ENCODE measurements at regions not wholly inside any gene's neighbourhood (a gene's known extent, or its start where the extent isn't known, plus 50 kb on each side); places are given as distances from the start of the nearest gene placed in this dataset.
"Not testable (repeated sequence)": the region's sequence is repeated elsewhere in the genome, so short reads cannot be mapped to it uniquely, and the experiment has no call there.

GRCh38 chr3:68560728-68561127, 371.6 kb downstream of the TAFA4 start:
- Histone ChIP-seq H3K4me3 (no peak overlapping the region), H3K4me1 (ENCODE audit: low read depth) (no peaks in the 10 kb centered on the region), H3K36me3 (ENCODE audit: low read depth) (no peaks in the 10 kb centered on the region), H3K9me3 (no peaks in the 10 kb centered on the region)
- TF ChIP-seq, protein P1, sequence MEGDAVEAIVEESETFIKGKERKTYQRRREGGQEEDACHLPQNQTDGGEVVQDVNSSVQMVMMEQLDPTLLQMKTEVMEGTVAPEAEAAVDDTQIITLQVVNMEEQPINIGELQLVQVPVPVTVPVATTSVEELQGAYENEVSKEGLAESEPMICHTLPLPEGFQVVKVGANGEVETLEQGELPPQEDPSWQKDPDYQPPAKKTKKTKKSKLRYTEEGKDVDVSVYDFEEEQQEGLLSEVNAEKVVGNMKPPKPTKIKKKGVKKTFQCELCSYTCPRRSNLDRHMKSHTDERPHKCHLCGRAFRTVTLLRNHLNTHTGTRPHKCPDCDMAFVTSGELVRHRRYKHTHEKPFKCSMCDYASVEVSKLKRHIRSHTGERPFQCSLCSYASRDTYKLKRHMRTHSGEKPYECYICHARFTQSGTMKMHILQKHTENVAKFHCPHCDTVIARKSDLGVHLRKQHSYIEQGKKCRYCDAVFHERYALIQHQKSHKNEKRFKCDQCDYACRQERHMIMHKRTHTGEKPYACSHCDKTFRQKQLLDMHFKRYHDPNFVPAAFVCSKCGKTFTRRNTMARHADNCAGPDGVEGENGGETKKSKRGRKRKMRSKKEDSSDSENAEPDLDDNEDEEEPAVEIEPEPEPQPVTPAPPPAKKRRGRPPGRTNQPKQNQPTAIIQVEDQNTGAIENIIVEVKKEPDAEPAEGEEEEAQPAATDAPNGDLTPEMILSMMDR (IDR thresholded peaks at IDR 0.05) = no peak
- DNase-seq (no peak), ATAC-seq (no peak)
- intact Hi-C loops (cut with DNase I, micrococcal nuclease) = no loop called here

- ATAC-seq = no peak
- TF ChIP-seq, protein P1 (IDR thresholded peaks at IDR 0.05) = no peak
- no peak for DNase-seq
- Histone ChIP-seq H3K4me3 (no peak overlapping the region), H3K36me3 (ENCODE audit: low read depth) (no peaks in the 10 kb centered on the region), H3K4me1 (ENCODE audit: low read depth) (no peaks in the 10 kb centered on the region), H3K9me3 (no peaks in the 10 kb centered on the region)
- intact Hi-C loops (cut with DNase I, micrococcal nuclease) = no loop called here
Observed at GRCh38 chr3:68535782-68536181, 396.6 kb downstream of the TAFA4 start.

DNA sequence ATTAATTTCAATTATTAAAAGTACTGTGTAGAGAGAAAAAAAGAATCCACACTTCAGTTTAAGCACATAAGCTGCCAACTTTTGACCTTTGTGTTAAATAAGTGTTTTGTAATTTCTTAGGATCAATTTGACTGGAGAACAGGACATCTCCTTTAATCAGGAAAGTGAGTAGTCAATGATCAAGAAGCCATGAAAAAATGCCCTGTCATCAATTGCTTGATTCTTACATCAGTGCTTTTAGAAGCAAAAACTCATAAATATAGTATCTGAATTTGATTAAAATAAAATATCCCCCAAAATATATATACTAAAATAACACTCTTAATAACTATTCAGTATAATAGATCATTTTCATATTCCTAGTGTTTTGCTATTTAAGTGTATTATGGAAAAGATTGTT, 409.0 kb downstream of the TAFA4 start:
- TF ChIP-seq, protein P1 (IDR thresholded peaks at IDR 0.05) = no peak
- no peaks in the 10 kb centered on the region for H3K4me1 ChIP-seq (ENCODE audit: low read depth)
- no peak overlapping the region for H3K4me3 ChIP-seq
- intact Hi-C loops (cut with DNase I, micrococcal nuclease) = no loop called here
- H3K9me3 ChIP-seq = no peaks in the 10 kb centered on the region
- ATAC-seq (no peak), DNase-seq (no peak)
- no peaks in the 10 kb centered on the region for H3K36me3 ChIP-seq (ENCODE audit: low read depth)

DNA sequence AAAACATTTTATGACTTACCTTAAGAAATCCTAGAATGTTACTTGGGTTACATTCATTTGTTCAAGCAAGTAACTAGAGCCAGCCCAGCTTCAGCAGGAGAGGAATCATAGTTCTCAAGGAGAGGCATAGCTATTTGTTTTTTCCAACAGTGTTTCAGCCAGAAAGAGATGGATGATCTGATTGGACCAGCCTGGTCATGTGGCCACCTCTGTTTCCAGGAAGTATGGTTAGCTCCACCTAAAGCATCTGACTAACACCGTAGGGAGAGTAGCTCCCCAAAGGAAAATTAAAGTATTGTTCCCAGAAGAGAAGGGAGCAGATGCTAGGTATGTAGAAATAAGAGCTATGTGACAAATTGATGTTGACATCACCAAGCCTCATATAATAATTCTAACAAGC, 417.1 kb downstream of the TAFA4 start:
- Histone ChIP-seq H3K36me3 (ENCODE audit: low read depth) (no peaks in the 10 kb centered on the region), H3K4me3 (no peak overlapping the region), H3K9me3 (no peaks in the 10 kb centered on the region), H3K4me1 (ENCODE audit: low read depth) (no peaks in the 10 kb centered on the region)
- intact Hi-C loops (cut with DNase I, micrococcal nuclease) = no loop called here
- no peak for DNase-seq
- ATAC-seq = no peak
- TF ChIP-seq, protein P1 (IDR thresholded peaks at IDR 0.05) = no peak

DNA sequence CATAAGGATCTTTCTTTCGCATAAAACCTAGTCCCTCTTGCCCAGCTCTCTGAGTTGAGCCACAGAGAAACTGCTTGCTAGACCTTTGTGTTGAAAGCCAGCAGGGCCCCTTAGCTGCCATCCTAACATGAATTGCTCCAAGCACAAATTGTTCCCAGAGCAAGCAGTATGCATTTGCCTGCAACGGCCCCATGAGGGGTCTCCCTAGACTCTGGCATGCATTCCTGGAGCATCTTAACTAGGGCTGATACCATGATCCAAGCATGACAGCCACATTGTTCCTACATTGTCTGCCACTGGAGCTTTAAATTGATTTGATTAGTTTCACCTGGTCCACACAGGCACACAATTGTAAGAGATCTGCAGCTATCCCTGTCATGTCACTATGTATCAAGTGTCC, 428.1 kb downstream of the TAFA4 start:
- Histone ChIP-seq H3K4me1 (ENCODE audit: low read depth) (no peaks in the 10 kb centered on the region), H3K4me3 (no peak overlapping the region), H3K9me3 (no peaks in the 10 kb centered on the region), H3K36me3 (ENCODE audit: low read depth) (no peaks in the 10 kb centered on the region)
- intact Hi-C loops (cut with DNase I, micrococcal nuclease) = no loop called here
- no peak for DNase-seq
- TF ChIP-seq, protein P1 (IDR thresholded peaks at IDR 0.05) = no peak
- no peak for ATAC-seq

DNA sequence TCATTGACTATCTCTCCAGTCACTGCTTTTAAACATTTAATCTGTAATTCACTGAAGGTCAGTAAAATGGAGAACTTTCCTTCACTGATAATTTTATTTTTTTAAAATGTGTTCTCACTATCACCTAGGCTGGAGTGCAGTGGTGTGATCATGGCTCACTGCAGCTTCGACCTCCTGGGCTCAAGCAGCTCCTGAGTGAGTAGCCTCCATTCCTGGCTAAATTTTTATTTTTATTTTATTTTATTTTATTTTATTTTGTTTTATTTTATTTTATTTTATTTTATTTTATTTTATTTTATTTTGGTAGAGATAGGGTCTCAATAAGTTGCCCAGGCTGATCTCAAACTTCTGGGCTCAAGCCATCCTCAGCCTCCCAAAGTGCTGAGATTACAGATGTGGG, 446.5 kb downstream of the TAFA4 start:
- H3K4me3 ChIP-seq; H3K36me3 ChIP-seq (ENCODE audit: low read depth); H3K4me1 ChIP-seq (ENCODE audit: low read depth); DNase-seq; H3K9me3 ChIP-seq; ATAC-seq; intact Hi-C loops (cut with DNase I, micrococcal nuclease): not testable (repeated sequence)

Data from mucosa of descending colon (tissue), 3 donors.